WTC11 (cell line): ENCODE measurements at regions not wholly inside any gene's neighbourhood (a gene's known extent, or its start where the extent isn't known, plus 50 kb on each side); places are given as distances from the start of the nearest gene placed in this dataset.

ENCODE experiments used
- ATAC-seq: fragments of 200-7000 bp; cut with Tn5 transposase; 2 replicates; pipeline ENCODE4 v1.10.0; 2021; ENCODE audit warnings: mild to moderate bottlenecking, moderate library complexity
- CTCF ChIA-PET: fragments of 300-600 bp; sonication (Branson Sonifier 250); formaldehyde crosslinking; loops from one replicate; lab custom pipeline; 2021; ENCODE audit warnings: antibody characterized with exemption; lab: Charles Lee
- POLR2A ChIA-PET: fragments of 350-600 bp; sonication (Branson Sonifier 250); formaldehyde crosslinking; loops from one replicate; lab custom pipeline; 2021; ENCODE audit warnings: antibody characterized with exemption; lab: Charles Lee
- DNase-seq: peaks from one replicate; pipeline ENCODE4 v3.0.0; 2021; ENCODE audit warnings: low spot score
- H3K27ac Mint-ChIP-seq: 2 replicates; pipeline ENCODE4 v1.8.0; 2021; ENCODE audit warnings: mixed read lengths
- H3K27me3 Mint-ChIP-seq: 2 replicates; pipeline ENCODE4 v1.8.0; 2021; ENCODE audit warnings: low read depth, mild to moderate bottlenecking, moderate library complexity, mixed read lengths
- H3K36me3 Mint-ChIP-seq: 2 replicates; pipeline ENCODE4 v1.8.0; 2021; ENCODE audit warnings: mixed read lengths
- H3K4me1 Mint-ChIP-seq: 2 replicates; pipeline ENCODE4 v1.8.0; 2022; ENCODE audit warnings: mixed read lengths
- H3K4me3 Mint-ChIP-seq: 2 replicates; pipeline ENCODE4 v1.8.0; 2021; ENCODE audit warnings: mild to moderate bottlenecking, moderate library complexity, mixed read lengths
- H3K9me3 Mint-ChIP-seq: 2 replicates; pipeline ENCODE4 v1.8.0; 2021; ENCODE audit warnings: mixed read lengths
- ATF6 ChIP-seq: sonication (generic); formaldehyde crosslinking; IDR thresholded peaks from 2 replicates; pipeline ENCODE4 v1.8.1; 2023; ENCODE audit warnings: mild to moderate bottlenecking, missing genetic modification reagents
- CBFB ChIP-seq: sonication (generic); formaldehyde crosslinking; IDR thresholded peaks from 2 replicates; pipeline ENCODE4 v1.8.1; 2022; ENCODE audit warnings: mild to moderate bottlenecking, low read depth, missing genetic modification reagents
- ERG ChIP-seq: fragments of 250-450 bp; sonication (Bioruptor Pico); IDR thresholded peaks from 2 replicates; pipeline ENCODE4 v1.8.0; 2021; ENCODE audit warnings: mild to moderate bottlenecking
- GRHL2 ChIP-seq: fragments of 250-450 bp; sonication (Bioruptor Pico); IDR thresholded peaks from 2 replicates; pipeline ENCODE4 v1.8.0; 2022; ENCODE audit warnings: mild to moderate bottlenecking, moderate library complexity; ENCODE audit not compliant: insufficient replicate concordance, severe bottlenecking
- KAT7 ChIP-seq: sonication (generic); formaldehyde crosslinking; IDR thresholded peaks from 2 replicates; pipeline ENCODE4 v1.8.1; 2023; ENCODE audit warnings: missing genetic modification reagents, mild to moderate bottlenecking, borderline replicate concordance
- MXD4 ChIP-seq: fragments of 250-450 bp; sonication (Bioruptor Pico); IDR thresholded peaks from 2 replicates; pipeline ENCODE4 v1.8.0; 2021; ENCODE audit warnings: mild to moderate bottlenecking, moderate library complexity, borderline replicate concordance
- NFATC4 ChIP-seq: fragments of 250-450 bp; sonication (Bioruptor Pico); IDR thresholded peaks from 2 replicates; pipeline ENCODE4 v1.9.0; 2021; ENCODE audit warnings: mild to moderate bottlenecking
- NFYB ChIP-seq: sonication (generic); formaldehyde crosslinking; conservative IDR thresholded peaks from 2 replicates; pipeline ENCODE4 v1.8.0; 2022; ENCODE audit warnings: low read depth, missing genetic modification reagents
- NR3C1 ChIP-seq: sonication (generic); formaldehyde crosslinking; conservative IDR thresholded peaks from 2 replicates; pipeline ENCODE4 v1.8.1; 2023; ENCODE audit warnings: low read depth, mild to moderate bottlenecking, missing genetic modification reagents
- PRRX2 ChIP-seq: fragments of 250-450 bp; sonication (Bioruptor Pico); IDR thresholded peaks from 2 replicates; pipeline ENCODE4 v1.8.0; 2021; ENCODE audit warnings: mild to moderate bottlenecking
- SMAD3 ChIP-seq: sonication (generic); formaldehyde crosslinking; IDR thresholded peaks from 2 replicates; pipeline ENCODE4 v1.8.0; 2022; ENCODE audit warnings: missing genetic modification reagents, mild to moderate bottlenecking, borderline replicate concordance
- SOX15 ChIP-seq: fragments of 250-450 bp; sonication (Bioruptor Pico); IDR thresholded peaks from 2 replicates; pipeline ENCODE4 v1.9.0; 2021; ENCODE audit warnings: mild to moderate bottlenecking
- TEAD1 ChIP-seq: sonication (generic); formaldehyde crosslinking; IDR thresholded peaks from 2 replicates; pipeline ENCODE4 v1.8.0; 2022; ENCODE audit warnings: mild to moderate bottlenecking, missing genetic modification reagents
- ZMAT4 ChIP-seq: fragments of 250-450 bp; sonication (Bioruptor Pico); IDR thresholded peaks from 2 replicates; pipeline ENCODE4 v1.9.0; 2021; ENCODE audit warnings: mild to moderate bottlenecking
- ZNF121 ChIP-seq: sonication (generic); formaldehyde crosslinking; IDR thresholded peaks from 2 replicates; pipeline ENCODE4 v1.8.0; 2023; ENCODE audit warnings: missing genetic modification reagents
- ZNF138 ChIP-seq: sonication (generic); formaldehyde crosslinking; conservative IDR thresholded peaks from 2 replicates; pipeline ENCODE4 v1.8.1; 2022; ENCODE audit warnings: mild to moderate bottlenecking, moderate library complexity, missing genetic modification reagents
- ZNF281 ChIP-seq: sonication (generic); formaldehyde crosslinking; IDR thresholded peaks from 2 replicates; pipeline ENCODE4 v1.8.0; 2023; ENCODE audit warnings: mild to moderate bottlenecking, missing genetic modification reagents
- ZNF423 ChIP-seq: fragments of 250-450 bp; sonication (Bioruptor Pico); IDR thresholded peaks from 2 replicates; pipeline ENCODE4 v2.1.2; 2022; ENCODE audit warnings: mild to moderate bottlenecking, moderate library complexity
- ZNF425 ChIP-seq: fragments of 250-450 bp; sonication (Bioruptor Pico); conservative IDR thresholded peaks from 2 replicates; pipeline ENCODE4 v1.9.0; 2021; ENCODE audit warnings: mild to moderate bottlenecking
- ZNF532 ChIP-seq: fragments of 250-450 bp; sonication (Bioruptor Pico); IDR thresholded peaks from 2 replicates; pipeline ENCODE4 v1.9.0; 2021; ENCODE audit warnings: mild to moderate bottlenecking, borderline replicate concordance

- Mint-ChIP-seq H3K4me1 (peaks cover 9% of the 10 kb centered on the region), H3K27me3 (no peaks in the 10 kb centered on the region)
- ATAC-seq (no peak), DNase-seq (no peak)
- CTCF ChIA-PET, result no interaction called here
- TF ChIP-seq ERG (CRISPR knock-in tag) (no peak), ZNF281 (CRISPR knock-in tag) (no peak), NFATC4 (no peak), ZNF423 (CRISPR knock-in tag) (no peak), ATF6 (CRISPR knock-in tag) (no peak), MXD4 (no peak), TEAD1 (CRISPR knock-in tag) (no peak)
- TF ChIP-seq, all 79 proteins: peak for 0
- H3K9me3 Mint-ChIP-seq, result peaks cover 18% of the 10 kb centered on the region
- peaks cover 9% of the 10 kb centered on the region for H3K36me3 Mint-ChIP-seq
- POLR2A ChIA-PET, result no interaction called here
- no peak overlapping the region for H3K4me3 Mint-ChIP-seq
- H3K27ac Mint-ChIP-seq, result no peak overlapping the region
Observed at GRCh38 chr10:44201011-44201410, 183.9 kb downstream of the CXCL12 start.

GRCh38 chr10:44199991-44200655, 184.8 kb downstream of the CXCL12 start:
- peaks cover 9% of the 10 kb centered on the region for H3K36me3 Mint-ChIP-seq
- CTCF ChIA-PET, result no interaction called here
- TF ChIP-seq ZNF425 (CRISPR knock-in tag) (no peak), CBFB (CRISPR knock-in tag) (no peak), NFYB (no peak)

GRCh38 chr10:44199267-44199666, 185.6 kb downstream of the CXCL12 start:
- ChIA-PET POLR2A (no interaction called here), CTCF (no interaction called here)
- Mint-ChIP-seq H3K27ac (no peak overlapping the region), H3K4me1 (no peaks in the 10 kb centered on the region), H3K36me3 (peaks cover 9% of the 10 kb centered on the region), H3K27me3 (no peaks in the 10 kb centered on the region), H3K4me3 (no peak overlapping the region), H3K9me3 (peaks cover 18% of the 10 kb centered on the region)
- ATAC-seq (no peak), DNase-seq (no peak)
- TF ChIP-seq ZNF532 (CRISPR knock-in tag), result no peak
- TF ChIP-seq SOX15, result no peak
- no peak for TF ChIP-seq KAT7 (CRISPR knock-in tag)
- TF ChIP-seq ZNF138, result no peak
- no peak for TF ChIP-seq PRRX2
- no peak for TF ChIP-seq NR3C1
- no peak for TF ChIP-seq SMAD3 (CRISPR knock-in tag)
- TF ChIP-seq ZMAT4, result no peak
- no peak for TF ChIP-seq GRHL2 (CRISPR knock-in tag)
- no peak for TF ChIP-seq ZNF121

More at GRCh38 chr10:44199991-44200655, 184.8 kb downstream of the CXCL12 start:
- DNase-seq (no peak), ATAC-seq (no peak)
- Mint-ChIP-seq H3K27me3 (no peaks in the 10 kb centered on the region), H3K9me3 (peaks cover 18% of the 10 kb centered on the region), H3K4me3 (no peak overlapping the region), H3K27ac (no peak overlapping the region), H3K4me1 (peaks cover 5% of the 10 kb centered on the region)
- POLR2A ChIA-PET, result no interaction called here
